K562 (cell line): ENCODE measurements at regions not wholly inside any gene's neighbourhood (a gene's known extent, or its start where the extent isn't known, plus 50 kb on each side); places are given as distances from the start of the nearest gene placed in this dataset.

Experiments used
- ATAC-seq: fragments of 200-7000 bp; cut with Tn5 transposase; 3 replicates; pipeline ENCODE4 v1.9.1; 2020; ENCODE audit warnings: moderate library complexity
- BruUV-seq: library from RNA; stranded (reverse); fragments of 400-500 nt; replicated peaks from 2 replicates; lab custom pipeline; 2021; lab: Mats Ljungman, UMichigan
- CTCF ChIA-PET: fragments of 300-600 bp; formaldehyde crosslinking; extraction: SDS; loops from one replicate; lab custom pipeline; 2021; ENCODE audit warnings: low intra/inter-chr PET ratio; lab: Yijun Ruan, JAX
- POLR2A ChIA-PET: fragments of 300-600, 350-650 bp; sonication (Branson Sonifier 250); formaldehyde crosslinking; extraction: SDS; loops from one replicate; lab custom pipeline; 2021; ENCODE audit warnings: antibody characterized with exemption, inconsistent platforms; lab: Yijun Ruan, JAX
- DNase-seq, 4 experiments: peaks; one replicate each; pipeline versions ENCODE4 v3.0.0 to v3.0.0-alpha.2; 2011 to 2018; ENCODE audit warnings: low spot score in 3 of 4, mixed read lengths in 3 of 4; ENCODE audit errors: extremely low read depth in 1 of 4
- FAIRE-seq: peaks from 2 replicates; lab custom pipeline; 2011; peaks lifted over from hg19 to GRCh38; lab: Jason Lieb, UNC
- H2AFZ ChIP-seq: 2 replicates; pipeline ENCODE4 v1.6.0; 2011; ENCODE audit warnings: low read depth, low read length, control low read depth, inconsistent platforms
- H3K27ac ChIP-seq: fragments of 200-600 bp; 3 replicates; pipeline ENCODE4 v1.8.0; 2011; ENCODE audit warnings: low read depth, mild to moderate bottlenecking, control low read depth, inconsistent platforms, low read length, moderate library complexity, mixed read lengths; ENCODE audit errors: extremely low read depth
- H3K27me3 ChIP-seq, 2 experiments: fragments of 300-600 bp in 1 of 2; 2 replicates in 1 of 2; 3 replicates in 1 of 2; pipeline versions ENCODE4 v1.6.0 to v1.8.0; 2011; ENCODE audit warnings: inconsistent platforms in 2 of 2, low read length in 2 of 2, mild to moderate bottlenecking in 1 of 2, mixed read lengths in 1 of 2, moderate library complexity in 1 of 2; ENCODE audit not compliant: control insufficient read depth in 2 of 2, insufficient read depth in 2 of 2
- H3K36me3 ChIP-seq: fragments of 300-600 bp; 3 replicates; pipeline ENCODE4 v1.8.0; 2011; ENCODE audit warnings: mild to moderate bottlenecking, low read length, inconsistent platforms; ENCODE audit not compliant: control insufficient read depth, insufficient read depth
- H3K4me1 ChIP-seq, 2 experiments: fragments of 200-600 bp in 1 of 2; replicated peaks in 1 of 2; 2 replicates in 1 of 2; 3 replicates in 1 of 2; pipeline versions ENCODE4 v1.5.1 to v1.8.0; 2011; ENCODE audit warnings: inconsistent platforms in 2 of 2, low read length in 2 of 2, mild to moderate bottlenecking in 1 of 2, mixed read lengths in 1 of 2, moderate library complexity in 1 of 2; ENCODE audit not compliant: control insufficient read depth in 2 of 2, insufficient read depth in 2 of 2
- H3K4me2 ChIP-seq: 2 replicates; pipeline ENCODE4 v1.6.1; 2011; ENCODE audit warnings: low read length, control low read depth, inconsistent platforms, mixed read lengths; ENCODE audit not compliant: insufficient read depth
- H3K4me3 ChIP-seq: fragments of 200-600 bp; sonication (generic), shearing (Covaris generic); 2 replicates; pipeline ENCODE4 v1.5.1; 2016; ENCODE audit warnings: control low read depth, inconsistent platforms
- H3K79me2 ChIP-seq: fragments of 200-600 bp; 3 replicates; pipeline ENCODE4 v1.8.0; 2011; ENCODE audit warnings: low read length, inconsistent platforms; ENCODE audit not compliant: control insufficient read depth, insufficient read depth
- H3K9ac ChIP-seq, 2 experiments: 2 replicates each; pipeline versions ENCODE4 v1.6.0 to v1.6.1; 2011; ENCODE audit warnings: low read depth in 2 of 2, low read length in 2 of 2, control low read depth in 1 of 2, inconsistent platforms in 1 of 2, mild to moderate bottlenecking in 1 of 2, mixed read lengths in 1 of 2; ENCODE audit not compliant: insufficient read depth in 1 of 2
- H3K9me1 ChIP-seq: one replicate; pipeline ENCODE4 v1.6.0; 2011; ENCODE audit warnings: inconsistent platforms, mild to moderate bottlenecking, low read length, moderate library complexity; ENCODE audit not compliant: control insufficient read depth, insufficient read depth
- H3K9me3 ChIP-seq: replicated peaks from 2 replicates; pipeline ENCODE4 v1.5.1; 2011; ENCODE audit warnings: low read depth, low read length, inconsistent platforms; ENCODE audit not compliant: control insufficient read depth, insufficient read depth
- H4K20me1 ChIP-seq: replicated peaks from 2 replicates; pipeline ENCODE4 v1.6.1; 2011; ENCODE audit warnings: low read length, inconsistent platforms, mixed read lengths; ENCODE audit not compliant: control insufficient read depth, insufficient read depth
- ATF7 ChIP-seq: fragments of 450-650 bp; IDR thresholded peaks from 2 replicates; pipeline ENCODE4 v1.7.1; 2014; ENCODE audit warnings: mild to moderate bottlenecking, moderate library complexity
- CBFA2T3 ChIP-seq: fragments of 450-650 bp; IDR thresholded peaks from 2 replicates; pipeline ENCODE4 v1.6.1; 2017
- JUND ChIP-seq, 2 experiments: IDR thresholded peaks; 2 replicates in 1 of 2; 3 replicates in 1 of 2; pipeline ENCODE4 v1.6.1; 2011; ENCODE audit warnings: borderline replicate concordance in 2 of 2, low read depth in 2 of 2, low read length in 2 of 2, improper control_type of control experiment in 1 of 2, missing biosample characterization in 1 of 2, missing genetic modification characterization in 1 of 2, missing genetic modification reagents in 1 of 2
- PCBP1 ChIP-seq: fragments of 200-400 bp; formaldehyde crosslinking; IDR thresholded peaks from 2 replicates; pipeline ENCODE4 v1.6.1; 2018; ENCODE audit warnings: mild to moderate bottlenecking, low read depth, low read length; ENCODE audit not compliant: poor library complexity, severe bottlenecking
- SP2 ChIP-seq: IDR thresholded peaks from 2 replicates; pipeline ENCODE4 v1.6.1; 2011; ENCODE audit warnings: mild to moderate bottlenecking, low read depth, low read length, moderate library complexity; ENCODE audit not compliant: poor library complexity, severe bottlenecking; ENCODE audit errors: extremely low read depth
- ZFP30 ChIP-seq: fragments of 250-450 bp; sonication (Bioruptor Pico); IDR thresholded peaks from 2 replicates; pipeline ENCODE4 v1.8.0; 2022; ENCODE audit warnings: moderate library complexity, mild to moderate bottlenecking, inconsistent platforms, borderline replicate concordance
- WGBS: fragments of 100-300 bp; shearing (Covaris generic); methylation state at CpG from one replicate; pipeline ENCODE4 v1.1.6; 2016; ENCODE audit warnings: low coverage, mixed read lengths; ENCODE audit not compliant: insufficient coverage; ENCODE audit errors: missing lambda C conversion rate; 5-methylcytosine and 5-hydroxymethylcytosine counted together
- in situ Hi-C: fragments of 300-500 bp; cut with MboI; formaldehyde crosslinking; loops from 4 replicates; pipeline ENCODE4 v1.15.0; 2018; ENCODE audit warnings: inconsistent platforms, mixed read lengths
- intact Hi-C: fragments of 100-400 bp; cut with micrococcal nuclease; formaldehyde crosslinking; loops from 2 replicates; pipeline ENCODE4 v1.14.2; 2022

- Histone ChIP-seq H3K27ac (no peak overlapping the region), H3K9me1 (no peaks in the 10 kb centered on the region), H3K27me3 (peaks cover 5 to 6% of the 10 kb centered on the region in 2 experiments; a peak in 2 of 5 replicates), H3K36me3 (no peaks in the 10 kb centered on the region), H3K9ac (no peak overlapping the region), H3K4me3 (no peak overlapping the region), H3K4me1 (no peaks in the 10 kb centered on the region), H3K79me2 (no peaks in the 10 kb centered on the region), H3K9me3 (no peaks in the 10 kb centered on the region), H2AFZ (no peak overlapping the region), H3K4me2 (no peak overlapping the region), H4K20me1 (no peaks in the 10 kb centered on the region)
- ATAC-seq (no peak), FAIRE-seq (no peak), DNase-seq (no peak)
- intact Hi-C loops (loop anchor here (10.0 kb wide), 1 partner anchor 47 kb away; no protein-coding TSS in a partner anchor), in situ Hi-C loops (no loop called here)
- WGBS: 0% methylated on average over 2 of the region's 2 CpGs
- TF ChIP-seq SP2 (no peak), PCBP1 (no peak), ZFP30 (CRISPR knock-in tag) (no peak), JUND (IDR thresholded peaks at IDR 0.05; ENCODE audit: borderline replicate concordance, low read depth, low read length) (no peak), JUND (tag; IDR thresholded peaks at IDR 0.05; ENCODE audit: borderline replicate concordance, low read depth, low read length) (no peak), ATF7 (no peak), CBFA2T3 (no peak)
- ChIA-PET POLR2A (no interaction called here), CTCF (no interaction called here)
- BruUV-seq: no TSS peak
Observed at GRCh38 chr15:29998033-29998432, 84.7 kb upstream of the GOLGA8J start.
